Duodenal mucosa (tissue), 2 donors: ENCODE measurements at regions not wholly inside any gene's neighbourhood (a gene's known extent, or its start where the extent isn't known, plus 50 kb on each side); places are given as distances from the start of the nearest gene placed in this dataset.

ENCODE experiments used
- H3K27ac ChIP-seq: one replicate; pipeline ENCODE4 v1.7.0; 2013; ENCODE audit warnings: low read depth, low read length
- H3K27me3 ChIP-seq, 2 donors: one replicate each; pipeline ENCODE4 v1.7.0; 2013; ENCODE audit warnings: low read length in 2 of 2, control low read depth in 1 of 2; ENCODE audit not compliant: insufficient read depth in 2 of 2, control insufficient read depth in 1 of 2
- H3K36me3 ChIP-seq, 2 donors: one replicate each; pipeline ENCODE4 v1.7.0; 2013; ENCODE audit warnings: low read length in 2 of 2, control low read depth in 1 of 2; ENCODE audit not compliant: insufficient read depth in 2 of 2, control insufficient read depth in 1 of 2
- H3K4me1 ChIP-seq, 2 donors: one replicate each; pipeline ENCODE4 v1.7.0; 2013; ENCODE audit warnings: low read length in 2 of 2, control low read depth in 1 of 2; ENCODE audit not compliant: insufficient read depth in 2 of 2, control insufficient read depth in 1 of 2
- H3K4me3 ChIP-seq, 2 donors: one replicate each; pipeline ENCODE4 v1.7.0; 2013; ENCODE audit warnings: low read length in 2 of 2, low read depth in 1 of 2
- H3K9ac ChIP-seq, 2 donors: one replicate each; pipeline ENCODE4 v1.7.0; 2013; ENCODE audit warnings: low read length in 2 of 2, low read depth in 1 of 2
- H3K9me3 ChIP-seq, 2 donors: one replicate each; pipeline ENCODE4 v1.7.0; 2013; ENCODE audit warnings: low read length in 2 of 2, control low read depth in 1 of 2; ENCODE audit not compliant: control insufficient read depth in 1 of 2

- Histone ChIP-seq H3K9me3 (no peaks in the 10 kb centered on the region), H3K4me1 (no peaks in the 10 kb centered on the region), H3K4me3 (no peak overlapping the region), H3K36me3 (no peaks in the 10 kb centered on the region), H3K9ac (no peak overlapping the region), H3K27me3 (peaks cover 32 to 40% of the 10 kb centered on the region in 2 donors), H3K27ac (no peak overlapping the region)
Measured at GRCh38 chr20:37643400-37643799, 50.4 kb upstream of the CTNNBL1 start.

GRCh38 chr20:37642246-37642645 lies 51.6 kb upstream of the CTNNBL1 start:
- no peaks in the 10 kb centered on the region for H3K36me3 ChIP-seq
- peaks cover 28 to 37% of the 10 kb centered on the region in 2 donors for H3K27me3 ChIP-seq
- H3K9me3 ChIP-seq: no peaks in the 10 kb centered on the region
- H3K4me3 ChIP-seq: no peak overlapping the region
- H3K4me1 ChIP-seq: no peaks in the 10 kb centered on the region
- H3K27ac ChIP-seq: no peak overlapping the region
- no peak overlapping the region for H3K9ac ChIP-seq

GRCh38 chr20:37640600-37641561 lies 52.9 kb upstream of the CTNNBL1 start:
- Histone ChIP-seq H3K36me3 (no peaks in the 10 kb centered on the region), H3K4me3 (no peak overlapping the region), H3K27me3 (peaks cover 28 to 37% of the 10 kb centered on the region in 2 donors), H3K27ac (no peak overlapping the region), H3K9ac (no peak overlapping the region), H3K4me1 (no peaks in the 10 kb centered on the region), H3K9me3 (no peaks in the 10 kb centered on the region)

GRCh38 chr20:37638527-37638926 lies 55.3 kb upstream of the CTNNBL1 start:
- Histone ChIP-seq H3K4me1 (no peaks in the 10 kb centered on the region), H3K36me3 (no peaks in the 10 kb centered on the region), H3K27me3 (peaks cover 22 to 31% of the 10 kb centered on the region in 2 donors), H3K9me3 (peaks cover 0 to 6% of the 10 kb centered on the region in 2 donors), H3K27ac (no peak overlapping the region), H3K4me3 (no peak overlapping the region), H3K9ac (no peak overlapping the region)

GRCh38 chr20:37636977-37637376 lies 56.9 kb upstream of the CTNNBL1 start:
- Histone ChIP-seq H3K27me3 (peaks cover 15 to 18% of the 10 kb centered on the region in 2 donors), H3K36me3 (no peaks in the 10 kb centered on the region)

GRCh38 chr20:37636212-37636975 lies 57.4 kb upstream of the CTNNBL1 start:
- H3K27me3 ChIP-seq: peaks cover 11 to 15% of the 10 kb centered on the region in 2 donors
- no peak overlapping the region for H3K9ac ChIP-seq
- H3K9me3 ChIP-seq: peaks cover 0 to 6% of the 10 kb centered on the region in 2 donors
- no peak overlapping the region for H3K4me3 ChIP-seq
- H3K36me3 ChIP-seq: no peaks in the 10 kb centered on the region
- H3K4me1 ChIP-seq: no peaks in the 10 kb centered on the region
- no peak overlapping the region for H3K27ac ChIP-seq

More at GRCh38 chr20:37636977-37637376, 56.9 kb upstream of the CTNNBL1 start:
- no peak overlapping the region for H3K9ac ChIP-seq
- H3K4me3 ChIP-seq: no peak overlapping the region
- peaks cover 0 to 6% of the 10 kb centered on the region in 2 donors for H3K9me3 ChIP-seq
- H3K4me1 ChIP-seq: no peaks in the 10 kb centered on the region
- no peak overlapping the region for H3K27ac ChIP-seq

- no peak overlapping the region for H3K9ac ChIP-seq
- peaks cover 0 to 18% of the 10 kb centered on the region in 2 donors for H3K27me3 ChIP-seq
- H3K9me3 ChIP-seq: peaks cover 0 to 6% of the 10 kb centered on the region in 2 donors
- H3K36me3 ChIP-seq: no peaks in the 10 kb centered on the region
- H3K4me1 ChIP-seq: no peaks in the 10 kb centered on the region
- no peak overlapping the region for H3K27ac ChIP-seq
- no peak overlapping the region for H3K4me3 ChIP-seq
Measured at GRCh38 chr20:37630993-37631392, 62.8 kb upstream of the CTNNBL1 start.

GRCh38 chr20:37630166-37630565 lies 63.7 kb upstream of the CTNNBL1 start:
- H3K4me3 ChIP-seq: no peak overlapping the region
- peaks cover 0 to 6% of the 10 kb centered on the region in 2 donors for H3K9me3 ChIP-seq
- peaks cover under 1 to 18% of the 10 kb centered on the region in 2 donors for H3K27me3 ChIP-seq
- H3K4me1 ChIP-seq: no peaks in the 10 kb centered on the region
- no peak overlapping the region for H3K27ac ChIP-seq
- no peak overlapping the region for H3K9ac ChIP-seq
- H3K36me3 ChIP-seq: no peaks in the 10 kb centered on the region

- Histone ChIP-seq H3K4me1 (no peaks in the 10 kb centered on the region), H3K9ac (no peak overlapping the region), H3K36me3 (no peaks in the 10 kb centered on the region), H3K9me3 (no peaks in the 10 kb centered on the region), H3K27me3 (peaks cover 3 to 18% of the 10 kb centered on the region in 2 donors), H3K4me3 (no peak overlapping the region), H3K27ac (no peak overlapping the region)
Measured at GRCh38 chr20:37627767-37628130, 66.1 kb upstream of the CTNNBL1 start.
